ENCODE measurements at regions not wholly inside any gene's neighbourhood (a gene's known extent, or its start where the extent isn't known, plus 50 kb on each side); places are given as distances from the start of the nearest gene placed in this dataset.

GRCh38 chr7:25326501-25327156, 98.3 kb upstream of the NPVF start:
- no peaks in the 10 kb centered on the region for H3K36me3 ChIP-seq
- no peaks in the 10 kb centered on the region for H3K27me3 ChIP-seq
- no peak overlapping the region for H3K9ac ChIP-seq
- no peak overlapping the region for H3K27ac ChIP-seq
- H4K20me1 ChIP-seq, result no peaks in the 10 kb centered on the region
- no peak for TF ChIP-seq Cebpa-rat (IDR thresholded peaks at IDR 0.05)
- no peak overlapping the region for H3K4me3 ChIP-seq
- no peaks in the 10 kb centered on the region for H3K9me3 ChIP-seq (replicated peaks in 1 of 11)
- no peak overlapping the region for H3K4me2 ChIP-seq
- no peaks in the 10 kb centered on the region for H3K4me1 ChIP-seq

GRCh38 chr7:25329815-25330214, 101.5 kb upstream of the NPVF start:
- Histone ChIP-seq H4K20me1 (no peaks in the 10 kb centered on the region), H3K9ac (no peak overlapping the region), H3K4me2 (no peak overlapping the region), H3K4me3 (no peak overlapping the region), H3K27me3 (no peaks in the 10 kb centered on the region), H3K9me3 (replicated peaks in 1 of 11) (no peaks in the 10 kb centered on the region), H3K36me3 (no peaks in the 10 kb centered on the region), H3K4me1 (no peaks in the 10 kb centered on the region), H3K27ac (no peak overlapping the region)
- no peak for TF ChIP-seq Cebpa-rat (IDR thresholded peaks at IDR 0.05)

- Histone ChIP-seq H3K4me2 (no peak overlapping the region), H3K4me1 (no peaks in the 10 kb centered on the region), H3K36me3 (no peaks in the 10 kb centered on the region), H3K27ac (no peak overlapping the region), H3K27me3 (no peaks in the 10 kb centered on the region), H3K9ac (no peak overlapping the region), H3K4me3 (no peak overlapping the region), H3K9me3 (replicated peaks in 1 of 11) (no peaks in the 10 kb centered on the region), H4K20me1 (no peaks in the 10 kb centered on the region)
- TF ChIP-seq Cebpa-rat (IDR thresholded peaks at IDR 0.05), result no peak
Measured at GRCh38 chr7:25333296-25333928, 105.1 kb upstream of the NPVF start.

GRCh38 chr7:25347360-25348066, 119.2 kb upstream of the NPVF start:
- peaks cover 0 to 16% (median 0%) of the 10 kb centered on the region in 10 experiments; a peak in 9 of 20 replicates for H3K4me1 ChIP-seq
- H3K9me3 ChIP-seq (replicated peaks in 1 of 11), result no peaks in the 10 kb centered on the region
- H3K4me2 ChIP-seq, result peak overlapping the region in 5 of 11 experiments; percentile 8 to 67 (median 49); a peak in 9 of 22 replicates
- no peak overlapping the region for H3K9ac ChIP-seq
- H4K20me1 ChIP-seq, result no peaks in the 10 kb centered on the region; a peak in 1 of 22 replicates
- no peaks in the 10 kb centered on the region for H3K36me3 ChIP-seq
- no peak overlapping the region for H3K4me3 ChIP-seq
- H3K27ac ChIP-seq, result no peak overlapping the region
- H3K27me3 ChIP-seq, result no peaks in the 10 kb centered on the region
- no peak for TF ChIP-seq Cebpa-rat (IDR thresholded peaks at IDR 0.05)

- Histone ChIP-seq H3K9ac (no peak overlapping the region), H3K36me3 (no peaks in the 10 kb centered on the region), H3K4me1 (peaks cover 0 to 16% (median 0%) of the 10 kb centered on the region in 10 experiments; a peak in 9 of 20 replicates), H3K27me3 (no peaks in the 10 kb centered on the region), H4K20me1 (no peaks in the 10 kb centered on the region; a peak in 1 of 22 replicates), H3K4me2 (peak overlapping the region in 1 of 11 experiments; percentile 67; a peak in 1 of 22 replicates), H3K4me3 (no peak overlapping the region), H3K27ac (no peak overlapping the region), H3K9me3 (replicated peaks in 1 of 11) (no peaks in the 10 kb centered on the region)
- no peak for TF ChIP-seq Cebpa-rat (IDR thresholded peaks at IDR 0.05)
Measured at GRCh38 chr7:25348104-25348503, 119.8 kb upstream of the NPVF start.

- peaks cover 5 to 20% (median 8%) of the 10 kb centered on the region in 10 experiments; a peak in 16 of 20 replicates for H3K4me1 ChIP-seq
- no peaks in the 10 kb centered on the region for H3K27me3 ChIP-seq
Measured at GRCh38 chr7:25349283-25350017, 121.2 kb upstream of the NPVF start.

GRCh38 chr7:25350041-25350440, 121.8 kb upstream of the NPVF start:
- Histone ChIP-seq H3K27me3 (no peaks in the 10 kb centered on the region), H3K36me3 (no peaks in the 10 kb centered on the region), H3K4me2 (no peak overlapping the region), H3K27ac (no peak overlapping the region), H3K9me3 (replicated peaks in 1 of 11) (no peaks in the 10 kb centered on the region), H3K4me1 (peaks cover 5 to 23% (median 9%) of the 10 kb centered on the region in 10 experiments; a peak in 16 of 20 replicates), H4K20me1 (no peaks in the 10 kb centered on the region; a peak in 1 of 22 replicates), H3K9ac (no peak overlapping the region), H3K4me3 (no peak overlapping the region)
- no peak for TF ChIP-seq Cebpa-rat (IDR thresholded peaks at IDR 0.05)

More at GRCh38 chr7:25349283-25350017, 121.2 kb upstream of the NPVF start:
- no peak overlapping the region for H3K9ac ChIP-seq
- H3K36me3 ChIP-seq, result no peaks in the 10 kb centered on the region
- no peaks in the 10 kb centered on the region for H3K9me3 ChIP-seq (replicated peaks in 1 of 11)
- H3K4me2 ChIP-seq, result no peak overlapping the region
- H3K27ac ChIP-seq, result no peak overlapping the region
- H4K20me1 ChIP-seq, result no peaks in the 10 kb centered on the region; a peak in 1 of 22 replicates
- TF ChIP-seq Cebpa-rat (IDR thresholded peaks at IDR 0.05), result no peak
- no peak overlapping the region for H3K4me3 ChIP-seq

GRCh38 chr7:25351761-25352160, 123.5 kb upstream of the NPVF start:
- Histone ChIP-seq H4K20me1 (no peaks in the 10 kb centered on the region), H3K4me2 (no peak overlapping the region), H3K9me3 (replicated peaks in 1 of 11) (no peaks in the 10 kb centered on the region), H3K9ac (no peak overlapping the region), H3K36me3 (no peaks in the 10 kb centered on the region), H3K4me1 (peaks cover 5 to 23% (median 9%) of the 10 kb centered on the region in 10 experiments; a peak in 16 of 20 replicates), H3K27me3 (no peaks in the 10 kb centered on the region), H3K4me3 (no peak overlapping the region), H3K27ac (no peak overlapping the region)
- TF ChIP-seq Cebpa-rat (IDR thresholded peaks at IDR 0.05), result no peak

- Histone ChIP-seq H3K4me2 (no peak overlapping the region), H3K4me3 (no peak overlapping the region), H3K27me3 (no peaks in the 10 kb centered on the region), H3K9ac (no peak overlapping the region), H3K36me3 (no peaks in the 10 kb centered on the region), H3K27ac (no peak overlapping the region), H3K4me1 (peaks cover under 1 to 9% (median 8%) of the 10 kb centered on the region in 10 experiments; a peak in 12 of 20 replicates), H3K9me3 (replicated peaks in 1 of 11) (no peaks in the 10 kb centered on the region), H4K20me1 (no peaks in the 10 kb centered on the region)
- no peak for TF ChIP-seq Cebpa-rat (IDR thresholded peaks at IDR 0.05)
Measured at GRCh38 chr7:25353196-25353595, 124.9 kb upstream of the NPVF start.

Measured in BLaER1 treated with 17β-estradiol and CSF1 and Interleukin-3, amounts not matched to agents 10 nM and 100 nM (cell line).